Transverse colon (tissue), 4 donors: ENCODE measurements at regions not wholly inside any gene's neighbourhood (a gene's known extent, or its start where the extent isn't known, plus 50 kb on each side); places are given as distances from the start of the nearest gene placed in this dataset.

Experiments used
- POLR2A ChIP-seq: fragments of 450-650 bp; IDR thresholded peaks from one replicate; pipeline ENCODE4 v1.6.1; 2016; ENCODE audit warnings: antibody characterized with exemption, mild to moderate bottlenecking, moderate library complexity
- POLR2AphosphoS5 ChIP-seq, 3 donors: sonication (generic); formaldehyde crosslinking; IDR thresholded peaks; one replicate each; pipeline ENCODE4 v1.6.1; 2016; ENCODE audit warnings: antibody characterized with exemption in 3 of 3
- TF ChIP-seq, protein P1 (sequence below), 5 experiments: fragments of 200-600 bp in 3 of 5; fragments of 450-650 bp in 2 of 5; sonication (generic) in 3 of 5; IDR thresholded peaks; 1 replicate in 2 of 5; 2 replicates in 3 of 5; pipeline ENCODE4 v1.5.1; 2016 to 2017; ENCODE audit warnings: antibody characterized with exemption in 5 of 5, inconsistent platforms in 3 of 5, mild to moderate bottlenecking in 2 of 5, moderate library complexity in 1 of 5

- TF ChIP-seq POLR2A (no peak), POLR2AphosphoS5 (IDR thresholded peaks at IDR 0.05) (no peak)
- TF ChIP-seq, protein P1, sequence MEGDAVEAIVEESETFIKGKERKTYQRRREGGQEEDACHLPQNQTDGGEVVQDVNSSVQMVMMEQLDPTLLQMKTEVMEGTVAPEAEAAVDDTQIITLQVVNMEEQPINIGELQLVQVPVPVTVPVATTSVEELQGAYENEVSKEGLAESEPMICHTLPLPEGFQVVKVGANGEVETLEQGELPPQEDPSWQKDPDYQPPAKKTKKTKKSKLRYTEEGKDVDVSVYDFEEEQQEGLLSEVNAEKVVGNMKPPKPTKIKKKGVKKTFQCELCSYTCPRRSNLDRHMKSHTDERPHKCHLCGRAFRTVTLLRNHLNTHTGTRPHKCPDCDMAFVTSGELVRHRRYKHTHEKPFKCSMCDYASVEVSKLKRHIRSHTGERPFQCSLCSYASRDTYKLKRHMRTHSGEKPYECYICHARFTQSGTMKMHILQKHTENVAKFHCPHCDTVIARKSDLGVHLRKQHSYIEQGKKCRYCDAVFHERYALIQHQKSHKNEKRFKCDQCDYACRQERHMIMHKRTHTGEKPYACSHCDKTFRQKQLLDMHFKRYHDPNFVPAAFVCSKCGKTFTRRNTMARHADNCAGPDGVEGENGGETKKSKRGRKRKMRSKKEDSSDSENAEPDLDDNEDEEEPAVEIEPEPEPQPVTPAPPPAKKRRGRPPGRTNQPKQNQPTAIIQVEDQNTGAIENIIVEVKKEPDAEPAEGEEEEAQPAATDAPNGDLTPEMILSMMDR (IDR thresholded peaks at IDR 0.05): no peak
These were observed 62.4 kb upstream of the SKOR2 start for GRCh38 chr18:47313901-47314300.
